Muscle layer of duodenum (tissue), 2 donors: ENCODE measurements at regions not wholly inside any gene's neighbourhood (a gene's known extent, or its start where the extent isn't known, plus 50 kb on each side); places are given as distances from the start of the nearest gene placed in this dataset.

ENCODE experiments used
- H3K27ac ChIP-seq: one replicate; pipeline ENCODE4 v1.7.0; 2013; ENCODE audit warnings: mild to moderate bottlenecking, low read length
- H3K27me3 ChIP-seq: one replicate; pipeline ENCODE4 v1.7.0; 2013; ENCODE audit warnings: low read depth, mild to moderate bottlenecking, control low read depth, low read length
- H3K36me3 ChIP-seq, 2 donors: one replicate each; pipeline ENCODE4 v1.7.0; 2013; ENCODE audit warnings: low read length in 2 of 2, control low read depth in 1 of 2, mild to moderate bottlenecking in 1 of 2; ENCODE audit not compliant: insufficient read depth in 2 of 2, control insufficient read depth in 1 of 2
- H3K4me1 ChIP-seq, 2 donors: one replicate each; pipeline ENCODE4 v1.7.0; 2013; ENCODE audit warnings: low read length in 2 of 2, mild to moderate bottlenecking in 2 of 2, control low read depth in 1 of 2, moderate library complexity in 1 of 2; ENCODE audit not compliant: insufficient read depth in 2 of 2, control insufficient read depth in 1 of 2
- H3K4me3 ChIP-seq, 2 donors: one replicate each; pipeline ENCODE4 v1.7.0; 2013; ENCODE audit warnings: low read length in 2 of 2, low read depth in 1 of 2, mild to moderate bottlenecking in 1 of 2
- H3K9me3 ChIP-seq, 2 donors: one replicate each; pipeline ENCODE4 v1.7.0; 2013; ENCODE audit warnings: low read length in 2 of 2, control low read depth in 1 of 2, mild to moderate bottlenecking in 1 of 2; ENCODE audit not compliant: control insufficient read depth in 1 of 2
- donor health status: healthy.

GRCh38 chr9:86858009-86858408 lies 89.3 kb downstream of the GAS1 start:
- Histone ChIP-seq H3K9me3 (no peaks in the 10 kb centered on the region), H3K27me3 (no peaks in the 10 kb centered on the region), H3K36me3 (no peaks in the 10 kb centered on the region), H3K4me3 (no peak overlapping the region), H3K4me1 (no peaks in the 10 kb centered on the region), H3K27ac (no peak overlapping the region)

GRCh38 chr9:86856259-86856658 lies 91.0 kb downstream of the GAS1 start:
- Histone ChIP-seq H3K9me3 (no peaks in the 10 kb centered on the region), H3K27ac (no peak overlapping the region), H3K4me1 (no peaks in the 10 kb centered on the region), H3K36me3 (no peaks in the 10 kb centered on the region), H3K27me3 (no peaks in the 10 kb centered on the region), H3K4me3 (no peak overlapping the region)

- Histone ChIP-seq H3K9me3 (no peaks in the 10 kb centered on the region), H3K36me3 (no peaks in the 10 kb centered on the region), H3K4me1 (no peaks in the 10 kb centered on the region), H3K4me3 (no peak overlapping the region), H3K27ac (no peak overlapping the region), H3K27me3 (no peaks in the 10 kb centered on the region)
Observed at GRCh38 chr9:86854898-86855523, 92.3 kb downstream of the GAS1 start.

- Histone ChIP-seq H3K4me3 (no peak overlapping the region), H3K27me3 (no peaks in the 10 kb centered on the region), H3K36me3 (no peaks in the 10 kb centered on the region), H3K27ac (no peak overlapping the region), H3K4me1 (no peaks in the 10 kb centered on the region), H3K9me3 (no peaks in the 10 kb centered on the region)
Observed at GRCh38 chr9:86846656-86847055, 100.7 kb downstream of the GAS1 start.

GRCh38 chr9:86843206-86843605 lies 104.1 kb downstream of the GAS1 start:
- no peaks in the 10 kb centered on the region for H3K9me3 ChIP-seq

GRCh38 chr9:86842573-86842972 lies 104.7 kb downstream of the GAS1 start:
- peaks cover 0 to 4% of the 10 kb centered on the region in 2 donors for H3K4me1 ChIP-seq
- H3K27me3 ChIP-seq: no peaks in the 10 kb centered on the region
- H3K27ac ChIP-seq: no peak overlapping the region
- H3K4me3 ChIP-seq: no peak overlapping the region
- H3K9me3 ChIP-seq: no peaks in the 10 kb centered on the region
- H3K36me3 ChIP-seq: no peaks in the 10 kb centered on the region

More at GRCh38 chr9:86843206-86843605, 104.1 kb downstream of the GAS1 start:
- no peaks in the 10 kb centered on the region for H3K27me3 ChIP-seq
- H3K4me1 ChIP-seq: no peaks in the 10 kb centered on the region
- H3K4me3 ChIP-seq: no peak overlapping the region
- no peak overlapping the region for H3K27ac ChIP-seq
- no peaks in the 10 kb centered on the region for H3K36me3 ChIP-seq

GRCh38 chr9:86839522-86839921 lies 107.8 kb downstream of the GAS1 start:
- H3K27me3 ChIP-seq: no peaks in the 10 kb centered on the region
- no peaks in the 10 kb centered on the region for H3K9me3 ChIP-seq
- H3K4me1 ChIP-seq: peaks cover 0 to 4% of the 10 kb centered on the region in 2 donors
- no peak overlapping the region for H3K4me3 ChIP-seq
- H3K27ac ChIP-seq: no peak overlapping the region
- no peaks in the 10 kb centered on the region for H3K36me3 ChIP-seq

GRCh38 chr9:86838519-86839497 lies 108.5 kb downstream of the GAS1 start:
- H3K4me1 ChIP-seq: peaks cover 0 to 4% of the 10 kb centered on the region in 2 donors
- no peaks in the 10 kb centered on the region for H3K36me3 ChIP-seq
- H3K27ac ChIP-seq: no peak overlapping the region
- no peaks in the 10 kb centered on the region for H3K27me3 ChIP-seq
- H3K4me3 ChIP-seq: no peak overlapping the region
- H3K9me3 ChIP-seq: no peaks in the 10 kb centered on the region

GRCh38 chr9:86837345-86837744 lies 110.0 kb downstream of the GAS1 start:
- no peak overlapping the region for H3K4me3 ChIP-seq
- no peaks in the 10 kb centered on the region for H3K36me3 ChIP-seq
- H3K27me3 ChIP-seq: no peaks in the 10 kb centered on the region
- H3K9me3 ChIP-seq: no peaks in the 10 kb centered on the region
- peaks cover 0 to 4% of the 10 kb centered on the region in 2 donors for H3K4me1 ChIP-seq
- no peak overlapping the region for H3K27ac ChIP-seq

GRCh38 chr9:86836797-86837196 lies 110.5 kb downstream of the GAS1 start:
- H3K4me3 ChIP-seq: no peak overlapping the region
- H3K27me3 ChIP-seq: no peaks in the 10 kb centered on the region
- H3K9me3 ChIP-seq: no peaks in the 10 kb centered on the region
- H3K27ac ChIP-seq: no peak overlapping the region
- no peaks in the 10 kb centered on the region for H3K36me3 ChIP-seq
- H3K4me1 ChIP-seq: peaks cover 0 to 4% of the 10 kb centered on the region in 2 donors

GRCh38 chr9:86836266-86836665 lies 111.0 kb downstream of the GAS1 start:
- no peak overlapping the region for H3K4me3 ChIP-seq
- peaks cover 0 to 4% of the 10 kb centered on the region in 2 donors for H3K4me1 ChIP-seq
- no peaks in the 10 kb centered on the region for H3K36me3 ChIP-seq
- no peaks in the 10 kb centered on the region for H3K27me3 ChIP-seq
- H3K9me3 ChIP-seq: no peaks in the 10 kb centered on the region
- no peak overlapping the region for H3K27ac ChIP-seq
